Activated effector memory CD4-positive, alpha-beta T cell treated with Interleukin-2 at 50 U/mL for 16 hours (primary cell): ENCODE measurements at regions not wholly inside any gene's neighbourhood (a gene's known extent, or its start where the extent isn't known, plus 50 kb on each side); places are given as distances from the start of the nearest gene placed in this dataset.
"Not testable (repeated sequence)": the region's sequence is repeated elsewhere in the genome, so short reads cannot be mapped to it uniquely, and the experiment has no call there.

Experiments used
- DNase-seq: peaks from one replicate; pipeline ENCODE4 v3.0.0-alpha.2; 2020

GRCh38 chr1:213541641-213542040 is 446.1 kb upstream of the PROX1 start:
- DNase-seq = no peak

GRCh38 chr1:213545181-213545580 is 442.6 kb upstream of the PROX1 start:
- not testable (repeated sequence) for DNase-seq

- no peak for DNase-seq
Observed at GRCh38 chr1:213549982-213550381, 437.8 kb upstream of the PROX1 start.

GRCh38 chr1:213550804-213551203 is 437.0 kb upstream of the PROX1 start:
- no peak for DNase-seq

GRCh38 chr1:213552045-213552444 is 435.7 kb upstream of the PROX1 start:
- no peak for DNase-seq

GRCh38 chr1:213560226-213560625 is 427.5 kb upstream of the PROX1 start:
- DNase-seq = no peak

GRCh38 chr1:213561870-213562269 is 425.9 kb upstream of the PROX1 start:
- no peak for DNase-seq

GRCh38 chr1:213564215-213564659 is 423.5 kb upstream of the PROX1 start:
- DNase-seq = no peak

GRCh38 chr1:213568929-213569815 is 418.6 kb upstream of the PROX1 start:
- DNase-seq = no peak

- no peak for DNase-seq
Observed at GRCh38 chr1:213569816-213570150, 418.0 kb upstream of the PROX1 start.

- no peak for DNase-seq
Observed at GRCh38 chr1:213570487-213570886, 417.3 kb upstream of the PROX1 start.

- DNase-seq = no peak
Observed at GRCh38 chr1:213571419-213571818, 416.4 kb upstream of the PROX1 start.

GRCh38 chr1:213571843-213572242 is 415.9 kb upstream of the PROX1 start:
- no peak for DNase-seq

- no peak for DNase-seq
Observed at GRCh38 chr1:213572912-213573647, 414.7 kb upstream of the PROX1 start.

GRCh38 chr1:213573648-213574009 is 414.1 kb upstream of the PROX1 start:
- DNase-seq = no peak

- no peak for DNase-seq
Observed at GRCh38 chr1:213582976-213583567, 404.7 kb upstream of the PROX1 start.

- no peak for DNase-seq
Observed at GRCh38 chr1:213584272-213584671, 403.5 kb upstream of the PROX1 start.

GRCh38 chr1:213585402-213585801 is 402.4 kb upstream of the PROX1 start:
- no peak for DNase-seq

GRCh38 chr1:213585959-213586586 is 401.7 kb upstream of the PROX1 start:
- no peak for DNase-seq

- no peak for DNase-seq
Observed at GRCh38 chr1:213586587-213586972, 401.2 kb upstream of the PROX1 start.

- DNase-seq = no peak
Observed at GRCh38 chr1:213596729-213597128, 391.0 kb upstream of the PROX1 start.

- no peak for DNase-seq
Observed at GRCh38 chr1:213598263-213598662, 389.5 kb upstream of the PROX1 start.

GRCh38 chr1:213600879-213601278 is 386.9 kb upstream of the PROX1 start:
- no peak for DNase-seq
